HG02642 (cell line): ENCODE measurements at regions not wholly inside any gene's neighbourhood (a gene's known extent, or its start where the extent isn't known, plus 50 kb on each side); places are given as distances from the start of the nearest gene placed in this dataset.
"Not testable (repeated sequence)": the region's sequence is repeated elsewhere in the genome, so short reads cannot be mapped to it uniquely, and the experiment has no call there.

Experiments
- ATAC-seq: cut with Tn5 transposase; IDR thresholded peaks from one replicate; pipeline ENCODE4 v1.9.1; 2021; ENCODE audit warnings: mild to moderate bottlenecking; ENCODE audit not compliant: unreplicated experiment, poor library complexity

DNA sequence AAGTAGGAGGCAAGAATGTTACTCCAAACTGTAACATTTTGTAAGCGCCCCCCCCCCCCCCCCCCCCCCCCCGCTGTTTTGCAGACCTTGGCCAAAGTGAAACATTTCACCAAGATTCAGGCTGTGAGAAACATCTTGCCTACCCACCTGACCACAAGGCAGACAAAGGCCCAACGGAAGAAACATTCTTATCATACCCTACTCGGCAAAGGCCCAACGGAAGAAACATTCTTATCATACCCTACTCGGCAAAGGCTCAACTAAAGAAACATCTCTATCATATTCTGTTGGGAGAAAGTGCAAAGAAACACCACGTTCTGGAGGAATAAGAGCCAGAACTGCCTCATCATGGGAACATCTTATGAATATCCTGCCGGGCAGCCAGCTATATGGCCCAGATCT lies 117.1 kb downstream of the JRKL start:
- ATAC-seq, result no peak

DNA sequence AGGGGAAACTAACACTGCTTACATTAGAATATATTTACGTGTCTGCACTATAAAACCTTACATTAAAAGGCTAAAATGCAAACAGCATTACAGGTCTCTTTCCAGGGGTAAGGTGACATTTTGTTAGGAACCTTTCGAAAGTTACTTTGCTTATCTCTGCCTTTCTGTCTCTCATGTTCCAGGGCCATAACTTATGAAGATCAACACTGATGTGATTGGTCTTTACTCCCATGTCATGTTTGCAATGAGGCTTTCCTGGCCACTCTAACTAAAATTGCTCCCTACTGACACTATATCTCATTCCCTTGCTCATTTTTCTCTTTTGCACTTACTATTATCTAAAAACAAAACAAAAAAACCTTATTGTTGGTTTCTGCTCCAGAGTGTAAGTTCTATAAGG lies 119.0 kb downstream of the JRKL start:
- ATAC-seq, result no peak

DNA sequence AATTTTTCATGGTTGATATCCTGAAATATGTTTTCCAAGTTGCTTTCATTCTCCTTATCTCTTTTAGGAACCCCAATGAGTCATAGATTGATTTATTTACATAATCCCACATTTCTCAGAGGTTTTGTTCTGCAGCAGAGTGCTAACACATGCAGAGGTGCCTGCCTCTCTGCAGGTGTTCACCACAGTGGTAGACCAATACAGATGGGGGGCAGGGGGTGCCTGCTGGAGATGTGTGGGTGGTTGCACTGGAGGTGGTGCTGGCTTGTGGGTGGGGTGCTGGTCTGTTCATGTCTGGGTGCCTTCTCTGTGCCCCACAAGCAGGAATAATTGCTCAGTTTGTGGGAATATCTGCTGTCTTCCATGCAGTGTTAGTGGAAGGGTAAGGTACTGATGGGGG lies 131.1 kb downstream of the JRKL start:
- no peak for ATAC-seq

DNA sequence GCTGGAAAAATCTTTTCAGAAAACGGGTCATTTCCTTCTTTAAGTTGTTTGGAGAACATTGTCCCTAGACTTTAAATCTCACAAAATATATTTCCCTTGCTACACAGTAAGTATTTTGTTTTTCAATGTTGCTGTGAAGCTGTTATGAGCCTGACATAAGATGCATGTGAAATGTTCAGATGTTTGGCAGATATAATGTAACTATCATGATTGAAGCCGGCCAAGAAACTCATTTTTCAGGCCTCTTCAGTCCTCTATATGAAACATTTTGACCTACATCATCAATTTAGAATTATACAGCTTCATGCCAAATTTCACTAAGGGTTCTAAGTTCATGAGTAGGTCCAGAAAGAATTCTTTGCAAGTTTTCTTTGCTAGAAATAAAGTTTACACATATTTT lies 133.8 kb downstream of the JRKL start:
- ATAC-seq, result no peak

DNA sequence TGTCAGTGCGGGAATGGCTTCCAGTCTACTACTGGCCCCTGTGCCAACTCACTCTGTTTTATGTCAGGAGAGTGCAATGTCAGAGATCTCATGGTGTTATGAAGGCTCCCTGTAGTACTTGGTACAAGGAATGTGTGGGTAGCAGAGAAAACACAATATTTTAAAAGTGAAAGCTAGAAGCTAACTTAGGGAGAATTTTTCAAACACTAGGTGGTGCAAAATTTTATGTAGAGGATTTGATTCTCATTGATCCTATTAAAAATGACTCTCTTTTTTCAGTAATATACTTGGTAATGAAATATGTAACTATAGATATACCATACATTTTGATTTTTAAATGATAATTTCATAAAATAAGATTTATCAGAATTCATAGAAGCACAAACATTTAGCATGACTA lies 134.7 kb downstream of the JRKL start:
- ATAC-seq, result no peak

DNA sequence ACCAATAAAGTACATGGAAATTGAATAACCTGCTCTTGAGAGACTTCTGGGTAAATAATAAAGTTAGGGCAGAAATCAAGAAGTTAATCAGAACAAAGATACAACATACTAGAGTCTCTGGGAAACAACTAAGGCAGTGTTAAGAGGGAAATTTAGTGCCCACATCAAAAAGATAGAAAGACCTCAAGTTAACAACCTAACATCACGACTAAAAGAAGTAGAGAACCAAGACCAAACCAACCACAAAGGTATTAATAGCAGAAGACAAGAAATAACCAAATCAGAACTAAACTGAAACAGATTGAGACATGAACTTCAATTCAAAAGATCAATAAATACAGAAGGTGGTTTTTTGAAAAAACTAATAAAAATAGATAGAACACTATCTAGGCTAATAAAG lies 140.7 kb downstream of the JRKL start:
- ATAC-seq, result no peak

DNA sequence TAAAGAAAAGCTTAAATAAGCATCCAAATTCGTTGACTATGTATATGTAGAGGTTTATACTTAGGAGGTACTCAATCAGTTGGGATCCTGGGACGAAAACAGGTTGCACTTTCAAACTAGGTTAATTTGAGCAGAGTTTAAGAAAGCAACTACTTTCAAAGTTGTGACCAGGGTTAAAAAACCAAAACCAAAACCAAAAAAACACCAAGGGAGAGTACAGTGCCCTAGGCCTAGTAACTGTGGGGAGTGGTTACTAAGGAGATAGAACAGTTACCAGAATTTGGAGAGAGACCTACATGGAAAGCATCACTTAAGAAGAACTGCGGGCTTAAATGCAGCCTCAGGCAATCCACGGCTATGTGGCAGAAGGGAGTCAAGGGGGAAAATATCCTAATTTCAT lies 148.3 kb downstream of the JRKL start:
- no peak for ATAC-seq

DNA sequence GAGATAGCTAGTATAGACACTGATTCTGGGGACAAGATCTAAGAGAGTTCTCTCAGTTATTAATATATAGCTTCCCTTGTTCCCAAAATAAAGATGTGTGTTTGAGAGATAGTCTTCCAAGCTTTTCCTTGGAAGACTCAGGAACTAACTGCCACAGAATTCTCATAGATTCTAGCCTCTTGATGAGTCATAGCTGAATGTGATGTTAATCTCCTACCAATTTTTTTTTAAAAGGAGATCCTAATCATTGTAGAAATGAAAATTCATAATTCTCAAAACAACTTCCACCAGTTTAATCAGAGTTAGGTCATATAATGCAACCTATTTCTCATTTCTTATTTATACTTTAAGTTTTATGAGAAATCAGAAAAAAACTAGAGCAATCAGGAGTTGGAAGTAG lies 148.8 kb downstream of the JRKL start:
- no peak for ATAC-seq

DNA sequence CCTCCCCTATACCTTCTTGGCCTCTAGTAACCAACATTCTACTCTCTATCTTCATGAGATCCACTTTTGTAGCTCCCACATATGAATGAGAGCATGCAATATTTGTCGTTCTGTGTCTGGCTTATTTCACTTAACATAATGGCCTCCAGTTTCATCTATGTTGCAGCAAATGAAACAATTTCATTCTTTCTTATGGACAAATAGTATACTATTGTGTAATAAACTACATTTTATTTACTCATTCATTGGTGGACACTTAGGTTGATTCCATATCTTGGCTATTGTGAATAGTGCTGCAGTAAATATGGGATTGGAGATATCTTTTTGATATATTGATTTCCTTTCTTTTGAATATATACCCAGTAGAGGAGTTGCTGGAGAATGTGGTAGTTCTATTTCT lies 151.1 kb downstream of the JRKL start:
- no peak for ATAC-seq

DNA sequence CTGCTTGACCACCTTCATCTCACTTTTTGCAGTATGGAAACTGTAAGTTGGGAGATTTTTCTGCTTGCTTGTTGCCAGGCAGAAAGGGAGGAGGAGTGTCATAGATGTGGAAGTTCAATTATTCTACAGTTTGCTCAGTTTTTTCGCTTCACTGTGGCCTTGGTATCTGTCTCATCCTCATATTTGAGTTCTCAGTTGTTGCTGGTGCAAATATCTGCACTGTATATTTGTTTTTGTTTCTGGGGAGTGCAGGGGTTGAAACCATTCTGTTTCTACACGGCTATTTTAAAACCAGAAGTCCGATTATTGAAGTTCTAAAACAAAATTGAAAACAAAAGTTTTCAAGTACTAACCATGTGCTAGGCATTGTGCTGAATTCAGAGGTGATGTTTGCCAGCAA lies 153.4 kb downstream of the JRKL start:
- no peak for ATAC-seq

DNA sequence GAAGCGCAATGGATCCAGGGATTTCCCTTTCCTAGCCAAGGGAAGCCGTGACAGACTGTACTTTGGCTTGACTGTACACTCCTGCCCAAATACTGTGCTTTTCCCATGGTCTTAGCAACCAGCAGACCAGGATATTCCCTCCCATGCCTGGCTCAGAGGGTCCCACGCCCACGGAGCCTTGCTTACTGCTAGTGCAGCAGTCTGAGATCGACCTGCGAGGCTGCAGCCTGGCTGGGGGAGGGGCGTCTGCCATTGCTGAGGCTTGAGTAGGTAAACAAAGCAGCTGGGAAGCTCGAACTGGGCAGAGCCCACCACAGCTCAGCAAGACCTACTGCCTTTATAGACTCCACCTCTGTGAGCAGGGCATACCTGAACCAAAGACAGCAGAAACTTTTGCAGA lies 155.4 kb downstream of the JRKL start:
- not testable (repeated sequence) for ATAC-seq

DNA sequence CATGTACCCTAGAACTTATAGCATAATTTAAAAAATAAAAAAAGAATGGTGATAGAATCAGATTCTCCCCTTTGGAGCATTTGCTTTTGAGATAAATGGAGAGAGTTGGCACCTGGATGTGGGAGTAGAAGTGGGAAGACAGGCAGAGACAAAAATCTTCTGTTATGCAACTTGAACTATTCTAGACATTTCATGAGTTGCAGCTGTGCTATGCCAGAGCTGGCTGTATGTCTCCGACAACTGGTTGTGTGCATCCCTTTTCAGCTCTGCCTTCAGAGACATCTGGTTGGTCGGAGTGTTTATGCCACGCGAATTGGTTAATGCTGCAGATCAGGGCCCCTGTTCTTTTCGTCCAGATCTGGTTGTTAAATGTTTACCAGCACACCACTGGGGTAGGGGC lies 161.3 kb downstream of the JRKL start:
- ATAC-seq, result no peak

DNA sequence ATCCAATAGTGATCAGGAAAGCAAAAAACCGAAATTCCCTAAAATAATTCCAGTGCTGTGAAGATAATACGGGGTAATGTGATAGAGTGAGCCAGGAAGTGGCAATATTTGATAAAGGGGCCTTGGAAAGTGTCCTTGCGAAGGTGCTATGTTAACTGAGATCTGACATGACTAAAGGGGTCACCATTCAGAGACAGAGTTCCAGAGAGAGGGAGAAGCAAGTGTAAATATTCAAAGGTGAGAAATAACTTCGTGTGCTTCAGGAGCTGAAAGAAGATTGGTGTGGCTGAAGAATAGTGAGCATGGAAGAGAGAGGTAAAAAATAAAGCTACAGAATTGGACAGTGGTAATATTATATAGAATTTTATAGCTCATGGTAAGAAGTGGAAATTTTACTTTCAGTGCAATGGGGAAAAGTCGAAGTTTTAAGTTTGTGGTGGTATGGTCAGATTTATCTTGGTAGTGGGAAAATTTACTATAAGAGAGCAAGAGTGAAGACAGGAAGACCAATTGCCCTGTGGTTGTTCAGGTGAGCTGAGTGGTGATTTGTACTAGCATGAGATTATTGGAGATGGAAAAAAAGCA lies 164.5 kb downstream of the JRKL start:
- ATAC-seq, result no peak

DNA sequence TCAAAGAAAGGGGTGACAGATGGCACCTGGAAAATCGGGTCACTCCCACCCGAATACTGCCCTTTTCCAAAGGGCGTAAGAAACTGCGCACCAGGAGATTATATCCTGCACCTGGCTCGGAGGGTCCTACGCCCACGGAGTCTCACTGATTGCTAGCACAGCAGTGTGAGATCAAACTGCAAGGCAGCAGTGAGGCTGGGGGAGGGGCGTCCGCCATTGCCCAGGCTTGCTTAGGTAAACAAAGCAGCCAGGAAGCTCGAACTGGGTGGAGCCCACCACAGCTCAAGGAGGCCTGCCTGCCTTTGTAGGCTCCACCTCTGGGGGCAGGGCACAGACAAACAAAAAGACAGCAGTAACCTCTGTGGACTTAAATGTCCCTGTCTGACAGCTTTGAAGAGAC lies 166.0 kb downstream of the JRKL start:
- not testable (repeated sequence) for ATAC-seq

DNA sequence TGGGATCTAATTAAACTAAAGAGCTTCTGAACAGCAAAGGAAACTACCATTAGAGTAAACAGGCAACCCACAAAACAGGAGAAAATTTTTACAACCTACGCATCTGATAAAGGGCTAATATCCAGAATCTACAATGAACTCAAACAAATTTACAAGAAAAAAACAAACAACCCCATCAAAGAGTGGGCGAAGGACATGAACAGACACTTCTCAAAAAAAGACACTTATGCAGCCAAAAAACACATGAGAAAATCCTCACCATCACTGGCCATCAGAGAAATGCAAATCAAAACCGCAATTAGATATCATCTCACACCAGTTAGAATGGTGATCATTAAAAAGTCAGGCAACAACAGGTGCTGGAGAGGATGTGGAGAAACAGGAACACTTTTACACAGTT lies 170.9 kb downstream of the JRKL start:
- not testable (repeated sequence) for ATAC-seq

DNA sequence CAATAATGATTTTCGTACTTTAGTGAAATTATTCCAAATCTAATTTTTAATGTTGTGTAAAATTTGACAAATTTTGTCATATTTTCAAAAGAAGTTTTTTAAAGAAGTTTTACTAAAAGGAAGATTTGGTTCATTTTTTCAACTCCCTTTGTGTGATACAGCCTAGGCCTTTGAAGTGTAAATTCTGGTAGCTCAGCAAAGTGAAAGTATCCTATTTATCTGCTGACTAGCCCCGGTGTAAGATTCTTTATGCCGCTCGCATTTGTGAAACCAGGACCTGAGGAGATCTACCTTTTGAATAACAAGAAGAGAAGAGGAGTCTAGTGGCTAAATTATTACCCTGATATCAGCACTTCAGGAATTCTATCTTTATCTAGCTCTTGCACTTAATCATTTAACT lies 177.4 kb downstream of the JRKL start:
- no peak for ATAC-seq

DNA sequence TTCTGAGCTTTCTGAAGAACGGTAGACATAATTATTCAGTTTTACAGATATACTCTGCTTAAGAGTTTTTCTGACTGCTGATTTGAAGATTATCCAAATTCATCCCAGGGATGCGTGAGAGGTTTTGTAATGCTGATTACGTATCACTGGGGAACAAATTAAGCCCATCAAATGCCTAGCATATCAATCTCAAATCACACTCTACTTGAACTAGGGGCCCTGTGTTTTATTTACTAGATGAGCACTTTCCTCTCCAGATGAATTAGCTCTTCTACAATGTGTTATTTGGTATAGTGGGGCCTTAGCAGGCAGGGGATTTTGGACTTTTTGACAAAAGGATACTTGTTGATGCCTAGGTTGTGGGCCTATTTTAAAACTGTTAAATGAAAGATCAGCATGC lies 177.9 kb downstream of the JRKL start:
- ATAC-seq, result no peak

DNA sequence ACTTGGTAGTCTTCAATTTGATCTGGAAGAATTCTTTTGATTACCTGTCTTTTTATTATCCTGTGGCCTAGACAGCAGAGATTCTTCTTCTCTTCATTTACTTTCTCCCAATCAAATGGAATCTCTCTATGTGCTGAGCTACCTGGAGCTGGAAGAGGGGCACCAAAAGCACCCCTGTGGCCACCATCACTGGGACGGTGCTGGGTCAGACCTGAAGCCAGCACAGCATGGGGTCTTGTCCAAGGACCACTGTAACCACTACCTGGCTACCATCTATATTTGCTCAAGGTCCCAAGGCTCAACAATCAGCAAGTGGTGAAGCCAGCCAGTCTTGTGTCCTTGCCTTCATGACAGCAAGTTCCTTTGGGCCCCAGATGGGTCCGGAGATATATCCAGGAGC lies 186.6 kb downstream of the JRKL start:
- ATAC-seq, result no peak

DNA sequence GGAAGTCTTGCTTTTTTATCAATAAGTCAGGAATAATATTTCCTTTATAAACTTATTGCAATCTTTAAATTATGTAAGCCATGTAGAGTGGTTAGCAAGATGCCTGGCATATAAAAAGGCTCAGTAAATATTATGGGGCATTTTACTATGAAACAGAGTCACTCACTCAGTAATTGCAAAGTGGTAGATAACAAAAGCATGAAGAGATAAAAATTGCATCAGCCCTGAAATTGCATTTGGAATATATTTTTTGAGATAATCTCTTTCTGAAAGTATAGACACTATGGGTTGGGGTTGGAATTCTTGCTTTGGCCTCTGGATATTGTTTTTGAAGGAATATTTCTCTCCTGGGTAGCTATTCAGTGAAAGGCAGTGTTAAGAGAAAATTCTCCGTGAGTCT lies 188.6 kb downstream of the JRKL start:
- ATAC-seq, result no peak

DNA sequence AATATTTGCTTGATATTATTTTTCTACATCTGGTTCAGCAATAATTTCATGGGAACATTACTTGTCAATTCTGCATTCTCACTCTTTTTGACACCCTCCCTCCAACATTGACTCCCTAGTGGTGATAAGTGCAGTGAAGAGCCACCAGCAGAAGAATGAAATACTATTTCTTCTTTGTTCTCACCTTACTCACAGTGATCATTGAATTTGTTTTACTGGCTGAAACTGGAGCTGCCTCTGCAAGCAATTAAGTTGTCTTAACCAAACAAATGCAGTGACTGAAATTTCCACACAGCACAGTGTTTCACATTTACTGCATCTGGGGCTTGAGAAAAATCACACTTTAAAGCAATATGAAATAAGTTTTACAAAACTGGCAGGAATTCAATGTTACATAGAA lies 189.8 kb downstream of the JRKL start:
- no peak for ATAC-seq

DNA sequence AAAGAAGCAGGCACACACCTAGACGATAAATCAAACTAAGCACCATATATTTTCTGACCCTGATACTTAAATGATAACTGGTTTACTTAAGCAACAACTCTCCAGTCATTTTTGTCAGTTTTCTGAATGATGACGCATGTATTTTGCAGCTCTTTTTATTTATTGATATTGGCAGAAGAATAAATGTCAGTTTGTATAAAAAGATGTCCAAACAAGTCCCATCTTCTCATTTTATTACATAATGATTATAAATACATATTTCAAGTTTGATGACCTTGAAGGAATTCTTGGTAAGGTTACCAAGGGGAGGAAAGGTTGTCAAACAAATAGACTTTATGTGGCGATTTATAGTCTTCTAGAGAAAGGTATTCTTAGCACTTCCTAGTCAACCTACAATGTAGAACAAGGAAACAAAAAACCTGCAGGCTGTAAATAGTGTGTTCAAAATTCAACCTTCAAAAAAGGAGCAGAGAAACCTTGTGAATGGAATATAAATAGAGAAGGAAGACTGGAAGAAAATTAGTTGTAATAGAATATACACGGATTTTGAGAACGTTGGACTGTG lies 190.7 kb downstream of the JRKL start:
- no peak for ATAC-seq

DNA sequence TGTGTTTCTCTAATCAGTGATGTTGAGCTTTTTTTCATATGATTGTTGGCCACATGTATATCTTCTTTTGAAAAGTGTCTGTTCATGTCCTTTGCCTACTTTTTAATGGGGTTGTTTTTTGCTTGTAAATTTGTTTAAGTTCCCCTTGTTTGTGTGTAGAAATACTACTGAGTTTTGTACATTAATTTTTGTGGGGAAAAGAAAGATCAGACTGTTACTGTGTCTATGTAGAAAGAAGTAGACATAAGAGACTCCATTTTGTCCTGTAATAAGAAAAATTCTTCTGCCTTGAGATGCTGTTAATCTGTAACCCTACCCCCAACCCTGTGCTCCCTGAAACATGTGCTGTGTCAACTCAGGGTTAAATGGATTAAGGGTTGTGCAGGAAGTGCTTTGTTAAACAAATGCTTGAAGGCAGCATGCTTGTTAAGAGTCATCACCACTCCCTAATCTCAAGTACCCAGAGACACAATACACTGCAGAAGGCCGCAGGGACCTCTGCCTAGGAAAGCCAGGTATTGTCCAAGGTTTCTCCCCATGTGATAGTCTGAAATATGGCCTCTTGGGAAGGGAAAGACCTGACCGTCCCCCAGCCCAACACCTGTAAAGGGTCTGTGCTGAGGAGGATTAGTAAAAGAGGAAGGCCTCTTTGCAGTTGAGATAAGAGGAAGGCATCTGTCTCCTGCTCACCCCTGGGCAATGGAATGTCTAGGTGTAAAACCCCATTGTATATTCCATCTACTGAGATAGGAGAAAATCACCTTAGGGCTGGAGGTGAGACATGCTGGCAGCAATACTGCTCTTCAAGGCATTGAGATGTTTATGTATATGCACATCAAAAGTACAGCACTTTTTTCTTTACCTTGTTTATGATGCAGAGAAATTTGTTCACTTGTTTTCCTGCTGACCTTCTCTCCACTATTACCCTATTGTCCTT lies 196.4 kb downstream of the JRKL start:
- ATAC-seq, result not testable (repeated sequence)
